ENCODE measurements at regions not wholly inside any gene's neighbourhood (a gene's known extent, or its start where the extent isn't known, plus 50 kb on each side); places are given as distances from the start of the nearest gene placed in this dataset.

DNA sequence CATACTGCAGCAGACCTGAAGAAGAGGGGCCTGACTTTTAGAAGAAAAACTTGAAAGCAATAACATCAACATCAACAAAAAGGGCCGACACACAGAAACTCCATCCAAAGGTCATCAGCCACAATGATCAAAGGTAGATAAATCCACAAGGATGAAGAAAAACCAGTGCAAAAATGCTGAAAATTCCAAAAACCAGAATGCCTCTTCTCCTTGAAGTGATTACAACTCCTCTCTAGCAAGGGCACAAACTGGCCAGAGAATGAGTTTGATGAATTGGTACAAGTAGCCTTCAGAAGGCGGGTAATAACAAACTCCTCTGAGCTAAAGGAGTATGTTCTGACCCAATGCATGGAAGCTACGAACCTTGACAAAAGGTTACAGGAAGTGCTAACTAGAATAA, 186.2 kb upstream of the RAI14 start:
- no peak overlapping the region for H3K4me3 Mint-ChIP-seq
- no peaks in the 10 kb centered on the region for H3K9me3 Mint-ChIP-seq
- POLR2A ChIA-PET = no interaction called here
- peaks cover 0 to 7% (median 3%) of the 10 kb centered on the region in 4 donors for H3K4me1 Mint-ChIP-seq
- ATAC-seq (no peak), DNase-seq (no peak)
- no peak overlapping the region for H3K27ac Mint-ChIP-seq
- peaks cover 9 to 23% (median 12%) of the 10 kb centered on the region in 5 donors for H3K27me3 Mint-ChIP-seq
- no peaks in the 10 kb centered on the region for H3K36me3 Mint-ChIP-seq

DNA sequence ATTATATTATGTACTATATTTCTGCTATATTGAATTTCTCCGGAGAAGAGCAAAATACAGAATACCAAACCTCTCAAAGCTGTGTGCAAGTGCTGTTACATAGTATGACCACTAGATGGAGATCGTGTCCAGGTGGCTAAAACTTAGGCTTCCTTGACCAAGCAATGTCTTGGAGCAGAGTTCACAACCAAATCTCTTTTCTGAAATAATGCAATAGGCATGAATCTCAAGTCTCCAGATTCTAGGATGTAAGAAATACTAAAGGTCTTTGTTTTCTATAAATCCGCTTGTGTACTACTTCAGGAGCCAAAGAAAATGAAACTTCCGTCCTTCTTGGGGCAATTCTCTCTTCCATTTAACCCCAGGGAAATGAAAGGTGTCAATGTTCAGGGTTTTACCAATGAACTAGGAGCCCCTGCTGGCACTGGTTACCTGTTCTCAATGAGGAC, 181.5 kb upstream of the RAI14 start:
- DNase-seq = peak in 4 of 10 donors; percentile 4 to 36 (median 25)
- Mint-ChIP-seq H3K4me3 (no peak overlapping the region), H3K27me3 (peaks cover 9 to 24% (median 16%) of the 10 kb centered on the region in 5 donors), H3K9me3 (no peaks in the 10 kb centered on the region), H3K36me3 (no peaks in the 10 kb centered on the region), H3K4me1 (peaks cover 0 to 7% (median 2%) of the 10 kb centered on the region in 4 donors), H3K27ac (no peak overlapping the region)
- ATAC-seq = no peak
- POLR2A ChIA-PET = no interaction called here

DNA sequence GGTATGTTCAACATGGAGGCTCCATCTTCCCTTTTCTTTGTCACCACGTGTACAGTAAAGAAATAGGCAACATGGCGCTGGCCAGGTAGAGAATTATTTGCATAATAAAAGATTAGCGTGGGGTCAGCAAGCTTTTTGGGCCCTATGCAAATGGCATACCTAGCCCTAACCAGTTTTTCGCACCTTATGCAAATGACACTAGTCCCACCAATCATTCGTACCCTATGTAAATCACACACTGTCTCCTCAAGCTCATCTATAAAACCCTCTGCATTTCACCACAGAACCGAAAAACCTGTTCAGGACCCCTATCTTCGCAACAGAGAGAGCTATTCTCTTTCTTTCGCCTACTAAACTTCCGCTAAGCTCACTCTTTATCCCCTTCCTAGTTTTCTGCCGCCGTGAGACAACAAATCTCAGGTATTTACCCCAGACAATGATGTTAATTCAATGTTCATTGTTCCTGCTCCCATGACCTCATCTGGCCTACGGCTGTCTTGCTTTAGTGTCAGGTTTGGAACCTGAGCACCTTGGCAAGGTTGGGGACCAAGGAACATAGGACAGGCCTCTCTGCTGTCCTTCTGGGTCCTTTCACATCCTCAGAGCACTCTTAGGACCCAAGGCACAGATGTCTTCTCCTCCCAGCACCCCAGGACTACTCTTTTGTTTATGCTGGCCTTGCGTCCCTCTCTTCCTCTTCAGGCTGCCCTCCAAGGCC, 180.7 kb upstream of the RAI14 start:
- H3K27ac Mint-ChIP-seq = peak overlapping the region in 1 of 10 donors; percentile 27
- H3K36me3 Mint-ChIP-seq = no peaks in the 10 kb centered on the region
- H3K9me3 Mint-ChIP-seq = no peaks in the 10 kb centered on the region
- DNase-seq = no peak
- POLR2A ChIA-PET = no interaction called here
- ATAC-seq = no peak
- H3K4me1 Mint-ChIP-seq = peaks cover 0 to 7% (median 2%) of the 10 kb centered on the region in 4 donors
- H3K4me3 Mint-ChIP-seq = no peak overlapping the region
- H3K27me3 Mint-ChIP-seq = peaks cover 10 to 32% (median 17%) of the 10 kb centered on the region in 5 donors

DNA sequence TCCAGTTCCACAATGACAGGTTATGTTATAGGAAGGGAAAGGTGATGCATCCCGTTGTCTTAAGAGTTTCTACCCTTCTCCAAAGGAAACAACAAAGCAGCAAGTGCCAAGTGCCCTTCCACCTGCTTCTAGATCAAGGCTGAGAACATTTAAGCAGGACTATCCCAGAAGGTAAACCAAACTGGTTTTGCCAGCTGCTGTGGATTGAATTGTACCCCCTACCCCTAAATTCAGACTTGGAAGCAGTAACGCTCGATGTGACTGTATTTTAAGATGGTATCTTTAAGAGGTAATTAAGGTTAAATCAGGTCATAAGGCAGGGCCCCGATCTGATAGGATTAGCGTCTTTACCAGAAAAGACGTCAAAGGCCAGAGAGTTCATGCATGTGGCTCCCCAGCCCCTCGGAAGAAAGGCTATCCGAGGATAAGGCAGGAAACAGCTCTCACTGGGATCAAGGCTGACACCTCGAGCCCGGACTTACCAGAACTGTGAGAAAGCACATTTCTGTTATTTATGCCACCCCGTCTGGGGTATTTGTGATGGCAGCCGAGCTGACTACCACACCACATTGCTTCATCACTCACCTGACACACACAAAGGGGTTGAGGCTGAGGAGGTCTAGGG, 179.1 kb upstream of the RAI14 start:
- POLR2A ChIA-PET = no interaction called here
- Mint-ChIP-seq H3K36me3 (no peaks in the 10 kb centered on the region), H3K27ac (peak overlapping the region in 1 of 10 donors; percentile 14), H3K27me3 (peaks cover 14 to 49% (median 25%) of the 10 kb centered on the region in 5 donors), H3K4me1 (peaks cover 0 to 7% (median 2%) of the 10 kb centered on the region in 4 donors), H3K4me3 (no peak overlapping the region), H3K9me3 (no peaks in the 10 kb centered on the region)
- DNase-seq (no peak), ATAC-seq (no peak)

DNA sequence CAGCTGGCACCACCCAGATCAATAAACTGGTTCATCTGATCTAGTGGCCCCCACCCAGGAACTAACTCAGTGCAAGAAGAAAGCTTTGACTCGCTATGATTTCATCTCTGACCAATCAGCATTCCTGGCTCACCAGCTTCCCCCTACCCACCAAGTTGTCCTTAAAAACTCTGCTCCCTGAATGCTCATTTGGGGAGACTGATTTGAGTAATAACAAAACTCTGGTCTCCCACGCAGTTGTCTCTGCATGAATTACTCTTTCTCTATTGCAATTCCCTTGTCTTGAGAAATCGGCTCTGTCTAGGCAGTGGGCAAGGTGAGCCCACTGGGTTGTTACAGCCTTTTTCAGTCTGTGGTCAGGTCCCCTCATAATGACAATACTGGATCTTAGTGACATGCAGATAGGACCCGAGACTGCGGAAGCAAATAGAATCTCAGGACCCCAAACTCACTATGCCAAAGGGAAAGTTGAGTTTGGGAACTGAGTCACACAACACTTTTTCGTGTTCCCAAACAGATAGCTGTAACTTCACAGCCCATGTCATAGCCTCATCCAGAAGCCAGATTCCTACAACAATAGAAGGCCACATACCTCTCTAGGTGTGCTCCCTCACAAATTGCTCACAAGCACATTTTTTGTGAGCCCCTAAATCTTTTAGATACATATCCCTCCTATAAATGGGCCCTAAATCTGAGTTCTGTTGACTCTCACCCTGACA, 175.2 kb upstream of the RAI14 start:
- Mint-ChIP-seq H3K27ac (no peak overlapping the region), H3K36me3 (no peaks in the 10 kb centered on the region), H3K4me3 (no peak overlapping the region), H3K27me3 (peaks cover 9 to 57% (median 28%) of the 10 kb centered on the region in 5 donors), H3K9me3 (no peaks in the 10 kb centered on the region), H3K4me1 (peaks cover 0 to under 1% (median 0%) of the 10 kb centered on the region in 4 donors)
- DNase-seq = no peak
- ATAC-seq = no peak
- POLR2A ChIA-PET = no interaction called here

DNA sequence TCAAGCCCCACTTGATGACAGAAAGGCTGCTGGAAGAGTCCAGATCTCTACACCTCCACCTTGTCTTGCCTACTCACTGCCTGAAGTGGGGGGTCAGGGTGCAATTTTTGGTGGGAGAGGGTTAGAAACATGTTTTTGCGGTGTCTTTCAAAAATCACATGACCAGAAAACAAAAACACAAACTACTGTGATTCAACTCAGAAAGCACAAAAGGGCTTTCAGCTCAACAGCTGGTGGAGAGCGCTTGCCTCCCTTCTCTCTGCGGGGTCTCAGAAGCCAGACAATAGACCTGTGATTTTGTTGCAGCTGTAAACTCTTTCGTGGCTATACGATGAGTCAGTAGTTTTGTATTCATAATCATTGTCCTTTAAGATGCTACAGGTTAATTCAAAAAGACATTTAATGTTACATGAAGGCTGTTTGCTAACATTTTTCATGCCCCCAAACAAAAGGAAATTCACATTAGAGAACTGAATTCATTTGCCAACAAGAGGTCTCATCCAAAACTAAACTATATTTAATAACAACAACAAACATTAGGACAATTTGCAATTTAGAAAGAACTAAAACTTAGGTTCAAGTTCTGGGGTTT, 172.6 kb upstream of the RAI14 start:
- H3K9me3 Mint-ChIP-seq = no peaks in the 10 kb centered on the region
- DNase-seq (no peak), ATAC-seq (no peak)
- H3K27ac Mint-ChIP-seq = no peak overlapping the region
- H3K27me3 Mint-ChIP-seq = peaks cover 16 to 63% (median 35%) of the 10 kb centered on the region in 5 donors
- no peaks in the 10 kb centered on the region for H3K36me3 Mint-ChIP-seq
- H3K4me1 Mint-ChIP-seq = peaks cover 0 to 6% (median 2%) of the 10 kb centered on the region in 4 donors
- POLR2A ChIA-PET = no interaction called here
- H3K4me3 Mint-ChIP-seq = no peak overlapping the region

DNA sequence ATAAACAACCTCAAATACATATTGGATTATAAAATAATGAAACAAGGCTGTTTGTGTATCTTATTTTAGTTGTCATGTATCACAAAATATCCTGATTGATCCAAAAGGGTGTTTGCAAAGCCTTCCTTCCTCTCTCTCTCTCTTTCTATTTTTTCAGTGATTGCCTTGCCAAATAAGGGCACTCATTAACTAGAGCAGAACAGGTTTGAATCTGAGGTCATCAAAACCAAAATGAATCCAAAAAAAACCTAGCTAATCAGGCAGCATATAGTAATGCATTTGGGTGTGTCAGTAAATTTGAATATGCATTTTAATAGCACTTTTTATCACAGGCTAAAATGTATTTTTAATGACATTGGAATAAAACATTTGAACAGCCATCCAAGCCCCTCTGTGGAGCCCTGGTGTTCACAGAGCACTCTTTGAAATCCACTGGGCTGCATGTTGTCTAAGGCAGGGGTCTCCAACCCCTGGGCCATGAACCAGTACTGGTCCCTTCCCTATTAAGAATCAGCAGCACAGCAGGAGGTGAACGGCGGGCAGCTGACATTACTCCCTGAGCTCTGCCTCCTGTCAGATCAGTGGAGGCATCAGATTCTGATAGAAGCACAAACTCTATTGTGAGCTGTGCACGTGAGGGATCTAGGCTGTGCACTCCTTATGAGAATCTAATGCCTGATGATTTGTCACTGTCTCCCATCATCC, 171.8 kb upstream of the RAI14 start:
- Mint-ChIP-seq H3K27ac (no peak overlapping the region), H3K36me3 (no peaks in the 10 kb centered on the region), H3K4me1 (peaks cover 2 to 6% (median 2%) of the 10 kb centered on the region in 4 donors), H3K4me3 (no peak overlapping the region), H3K27me3 (peaks cover 16 to 62% (median 36%) of the 10 kb centered on the region in 5 donors), H3K9me3 (no peaks in the 10 kb centered on the region)
- no peak for ATAC-seq
- POLR2A ChIA-PET = no interaction called here
- DNase-seq = no peak

DNA sequence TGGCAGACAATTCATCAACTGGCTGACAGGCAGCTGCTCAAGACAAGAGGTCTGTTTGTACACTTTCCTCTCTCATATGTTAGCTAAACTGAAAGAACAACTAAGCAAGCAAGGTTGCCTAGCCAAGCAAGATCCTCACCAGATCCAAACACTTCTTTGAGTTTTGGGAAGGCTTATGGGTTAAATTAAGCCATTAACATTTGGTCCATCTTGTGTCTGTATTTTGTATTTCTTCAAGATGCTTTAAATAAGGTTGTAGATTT, 170.4 kb upstream of the RAI14 start:
- H3K27ac Mint-ChIP-seq = no peak overlapping the region
- peaks cover 14 to 51% (median 29%) of the 10 kb centered on the region in 5 donors for H3K27me3 Mint-ChIP-seq
- H3K4me1 Mint-ChIP-seq = peaks cover 2 to 6% (median 2%) of the 10 kb centered on the region in 4 donors
- H3K9me3 Mint-ChIP-seq = no peaks in the 10 kb centered on the region
- no peak for DNase-seq
- H3K4me3 Mint-ChIP-seq = no peak overlapping the region
- POLR2A ChIA-PET = no interaction called here
- no peak for ATAC-seq
- no peaks in the 10 kb centered on the region for H3K36me3 Mint-ChIP-seq

DNA sequence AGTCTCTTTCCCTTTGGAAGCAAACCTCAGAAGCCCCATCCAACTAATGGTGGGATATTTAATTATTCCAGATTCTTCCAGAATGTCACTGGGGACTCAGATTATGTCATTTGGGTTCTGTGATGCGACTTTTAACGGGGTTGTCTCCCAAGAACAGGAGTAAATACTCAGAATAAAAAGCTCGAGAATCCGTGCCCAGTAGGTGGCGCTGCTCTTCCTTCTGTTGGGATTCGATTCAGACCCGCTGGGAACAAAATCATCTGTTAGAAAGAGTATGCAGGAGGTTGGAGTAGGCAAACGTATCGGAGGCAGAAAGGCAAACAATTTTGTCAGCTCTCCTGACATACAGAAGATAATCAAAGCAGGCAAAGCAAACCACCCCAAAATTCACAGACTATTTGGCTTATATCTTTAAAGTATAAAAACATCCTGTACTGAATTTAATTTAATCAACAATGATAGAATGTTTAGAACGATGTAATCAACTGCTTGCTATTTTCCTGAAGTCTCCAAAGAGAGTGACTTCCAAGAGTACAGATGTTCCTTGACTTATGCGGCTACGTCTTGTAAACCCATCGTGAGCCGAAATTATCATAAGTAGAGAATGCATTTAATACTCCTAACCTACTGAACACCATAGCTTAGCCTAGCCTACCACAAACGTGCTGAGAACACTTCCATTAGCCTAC, 169.8 kb upstream of the RAI14 start:
- Mint-ChIP-seq H3K27me3 (peaks cover 14 to 45% (median 29%) of the 10 kb centered on the region in 5 donors), H3K4me1 (peaks cover 2 to 6% (median 2%) of the 10 kb centered on the region in 4 donors), H3K4me3 (no peak overlapping the region), H3K27ac (peak overlapping the region in 1 of 10 donors; percentile 73), H3K9me3 (no peaks in the 10 kb centered on the region), H3K36me3 (no peaks in the 10 kb centered on the region)
- POLR2A ChIA-PET = no interaction called here
- ATAC-seq = peak; percentile 32 to 44
- peak; percentile 11 to 72 (median 46) for DNase-seq

DNA sequence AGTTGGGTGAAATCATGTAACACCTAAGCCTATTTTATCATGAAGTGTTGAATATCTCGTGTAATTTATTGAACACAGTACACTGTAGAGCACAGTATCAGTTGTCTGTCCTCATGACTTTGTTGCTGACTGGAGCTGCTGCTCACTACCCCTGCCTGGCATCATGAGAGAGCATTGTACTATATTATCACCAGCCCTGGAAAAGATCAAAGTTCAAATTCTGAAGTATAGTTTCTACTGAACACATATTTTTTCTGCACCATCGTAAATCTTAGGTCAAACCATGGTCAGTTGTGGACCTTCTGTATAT, 169.3 kb upstream of the RAI14 start:
- POLR2A ChIA-PET = no interaction called here
- H3K27me3 Mint-ChIP-seq = peaks cover 12 to 40% (median 27%) of the 10 kb centered on the region in 5 donors
- no peak for ATAC-seq
- H3K9me3 Mint-ChIP-seq = no peaks in the 10 kb centered on the region
- no peak overlapping the region for H3K4me3 Mint-ChIP-seq
- DNase-seq = no peak
- no peaks in the 10 kb centered on the region for H3K36me3 Mint-ChIP-seq
- H3K27ac Mint-ChIP-seq = no peak overlapping the region
- peaks cover 2 to 6% (median 2%) of the 10 kb centered on the region in 4 donors for H3K4me1 Mint-ChIP-seq

DNA sequence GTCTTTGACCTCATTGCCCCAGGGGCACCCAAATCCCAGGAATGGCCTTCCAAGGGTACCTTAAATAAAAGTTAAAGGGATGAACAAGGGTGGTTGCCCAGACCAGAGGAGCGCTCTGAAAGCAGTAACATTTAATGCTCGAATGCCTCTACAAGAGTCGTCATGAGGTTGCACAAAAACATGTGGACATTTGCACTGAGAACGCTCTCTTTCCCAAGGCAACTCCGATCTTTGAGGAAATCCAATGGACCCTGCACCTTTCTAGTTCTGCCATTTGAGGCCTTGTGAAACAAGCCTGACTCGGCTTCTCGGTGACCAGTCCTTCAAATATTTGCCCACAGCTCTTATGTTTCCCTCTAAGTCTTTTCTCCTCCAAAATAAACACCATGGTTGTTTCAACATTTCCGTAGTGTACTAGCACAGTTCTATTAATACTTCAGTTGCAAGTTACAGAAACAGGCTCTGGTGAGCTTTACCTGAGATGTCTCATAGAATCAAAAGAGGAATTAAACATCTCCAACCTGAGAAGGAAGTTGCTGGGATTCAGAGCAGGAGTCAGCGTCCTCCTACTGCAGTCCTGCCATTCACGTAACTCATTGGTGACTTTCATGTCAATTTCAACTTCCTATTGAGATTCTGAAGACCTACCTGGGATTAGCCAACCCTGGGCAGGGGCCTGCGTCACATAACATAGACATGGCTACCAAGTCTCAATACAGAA, 168.8 kb upstream of the RAI14 start:
- DNase-seq (no peak), ATAC-seq (no peak)
- peaks cover 2 to 6% (median 2%) of the 10 kb centered on the region in 4 donors for H3K4me1 Mint-ChIP-seq
- no peak overlapping the region for H3K4me3 Mint-ChIP-seq
- H3K27me3 Mint-ChIP-seq = peaks cover 12 to 35% (median 24%) of the 10 kb centered on the region in 5 donors
- no peaks in the 10 kb centered on the region for H3K36me3 Mint-ChIP-seq
- H3K9me3 Mint-ChIP-seq = no peaks in the 10 kb centered on the region
- POLR2A ChIA-PET = no interaction called here
- H3K27ac Mint-ChIP-seq = no peak overlapping the region

DNA sequence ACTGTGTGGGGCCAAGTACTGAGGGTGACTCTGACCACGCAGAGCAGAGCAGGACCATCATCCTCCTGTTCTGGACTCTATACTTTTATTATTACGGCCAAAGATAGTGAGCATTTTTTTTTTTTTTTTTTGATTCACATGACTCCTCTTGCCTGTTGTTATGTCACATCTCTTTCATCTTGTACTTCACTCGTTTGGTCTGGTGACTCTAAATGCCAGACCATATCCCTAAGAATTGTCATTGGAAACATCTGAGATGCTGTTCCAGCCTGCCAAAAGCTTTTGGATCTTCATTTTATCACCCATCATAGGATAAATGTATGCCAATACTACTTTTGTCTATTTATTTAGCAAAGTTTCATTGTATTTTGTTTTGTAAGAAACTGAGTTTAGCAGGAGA, 168.2 kb upstream of the RAI14 start:
- no peak overlapping the region for H3K27ac Mint-ChIP-seq
- no peak overlapping the region for H3K4me3 Mint-ChIP-seq
- peaks cover 0 to 2% (median 0%) of the 10 kb centered on the region in 9 donors for H3K9me3 Mint-ChIP-seq
- ATAC-seq = no peak
- no peak for DNase-seq
- peaks cover 12 to 32% (median 26%) of the 10 kb centered on the region in 5 donors for H3K27me3 Mint-ChIP-seq
- POLR2A ChIA-PET = no interaction called here
- H3K4me1 Mint-ChIP-seq = peaks cover 2 to 6% (median 2%) of the 10 kb centered on the region in 4 donors
- no peaks in the 10 kb centered on the region for H3K36me3 Mint-ChIP-seq
